A673 (cell line): ENCODE measurements at regions not wholly inside any gene's neighbourhood (a gene's known extent, or its start where the extent isn't known, plus 50 kb on each side); places are given as distances from the start of the nearest gene placed in this dataset.

ENCODE experiments used
- EZH2 ChIP-seq: fragments of 200-600 bp; sonication (generic); IDR thresholded peaks from 2 replicates; pipeline ENCODE4 v1.6.1; 2017; ENCODE audit warnings: borderline replicate concordance, low read depth, mild to moderate bottlenecking, mixed read lengths, antibody characterized with exemption, low read length; ENCODE audit not compliant: poor library complexity, severe bottlenecking
- TF ChIP-seq, protein P1 (sequence below): fragments of 300-800, 200-600 bp; sonication (generic); conservative IDR thresholded peaks from 2 replicates; pipeline ENCODE4 v1.5.1; 2017; ENCODE audit warnings: low read depth, mild to moderate bottlenecking, antibody characterized with exemption, low read length, moderate library complexity, mixed read lengths

DNA sequence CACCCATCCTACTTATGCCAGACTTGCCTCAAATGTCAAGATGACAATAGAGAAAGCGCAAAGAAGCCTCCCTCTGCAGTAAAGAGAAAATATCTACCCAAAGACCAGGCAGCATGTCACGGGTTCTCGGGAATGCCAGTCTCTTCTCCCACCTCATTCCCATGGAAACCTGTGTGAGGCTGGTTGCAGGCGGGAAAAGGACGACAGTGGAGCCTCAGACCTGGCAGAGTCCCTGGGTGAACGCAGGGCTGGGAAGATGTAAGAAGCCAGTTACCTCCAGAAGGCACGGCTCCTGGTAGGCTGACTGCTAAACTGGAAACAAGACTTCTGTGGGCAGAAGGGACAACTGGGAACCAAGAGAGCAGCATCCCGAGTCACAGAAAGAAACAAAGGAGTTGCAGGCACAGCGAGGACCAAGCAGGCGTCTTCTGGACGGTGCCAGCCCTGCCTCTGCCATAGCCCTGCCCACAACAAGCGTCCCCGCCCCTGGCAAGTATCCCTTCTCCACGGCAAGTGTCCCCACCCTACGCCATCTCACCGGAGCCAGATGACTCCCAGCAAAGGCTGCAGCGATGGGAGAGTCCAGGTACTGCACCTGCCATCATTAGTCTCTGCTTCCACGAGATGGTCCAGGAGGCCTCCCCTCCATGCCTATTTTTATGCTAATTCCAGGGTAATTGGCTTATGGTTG is 440.8 kb upstream of the MYT1L start:
- TF ChIP-seq, protein P1, sequence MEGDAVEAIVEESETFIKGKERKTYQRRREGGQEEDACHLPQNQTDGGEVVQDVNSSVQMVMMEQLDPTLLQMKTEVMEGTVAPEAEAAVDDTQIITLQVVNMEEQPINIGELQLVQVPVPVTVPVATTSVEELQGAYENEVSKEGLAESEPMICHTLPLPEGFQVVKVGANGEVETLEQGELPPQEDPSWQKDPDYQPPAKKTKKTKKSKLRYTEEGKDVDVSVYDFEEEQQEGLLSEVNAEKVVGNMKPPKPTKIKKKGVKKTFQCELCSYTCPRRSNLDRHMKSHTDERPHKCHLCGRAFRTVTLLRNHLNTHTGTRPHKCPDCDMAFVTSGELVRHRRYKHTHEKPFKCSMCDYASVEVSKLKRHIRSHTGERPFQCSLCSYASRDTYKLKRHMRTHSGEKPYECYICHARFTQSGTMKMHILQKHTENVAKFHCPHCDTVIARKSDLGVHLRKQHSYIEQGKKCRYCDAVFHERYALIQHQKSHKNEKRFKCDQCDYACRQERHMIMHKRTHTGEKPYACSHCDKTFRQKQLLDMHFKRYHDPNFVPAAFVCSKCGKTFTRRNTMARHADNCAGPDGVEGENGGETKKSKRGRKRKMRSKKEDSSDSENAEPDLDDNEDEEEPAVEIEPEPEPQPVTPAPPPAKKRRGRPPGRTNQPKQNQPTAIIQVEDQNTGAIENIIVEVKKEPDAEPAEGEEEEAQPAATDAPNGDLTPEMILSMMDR = no peak
- TF ChIP-seq EZH2 = no peak
